GM23338 (cell line): ENCODE measurements at regions not wholly inside any gene's neighbourhood (a gene's known extent, or its start where the extent isn't known, plus 50 kb on each side); places are given as distances from the start of the nearest gene placed in this dataset.

Experiments
- ATAC-seq: fragments of 200-7000 bp; cut with Tn5 transposase; 3 replicates; pipeline ENCODE4 v1.9.1; 2020
- DNase-seq: peaks from one replicate; pipeline ENCODE4 v3.0.0-alpha.2; 2015; ENCODE audit warnings: low spot score
- H2AFZ ChIP-seq: fragments of 200-600 bp; sonication (generic); 2 replicates; pipeline ENCODE4 v1.8.0; 2016; ENCODE audit warnings: antibody characterized with exemption, mild to moderate bottlenecking, moderate library complexity
- H3F3A ChIP-seq: fragments of 200-600 bp; sonication (generic); replicated peaks from 2 replicates; pipeline ENCODE4 v1.8.0; 2017; ENCODE audit warnings: antibody characterized with exemption, mixed run types, low read depth
- H3K27ac ChIP-seq: fragments of 200-600 bp; sonication (generic); 2 replicates; pipeline ENCODE4 v1.6.1; 2016; ENCODE audit warnings: low read depth
- H3K27me3 ChIP-seq: fragments of 200-600 bp; sonication (generic); 2 replicates; pipeline ENCODE4 v1.8.0; 2016; ENCODE audit warnings: mild to moderate bottlenecking, mixed run types, moderate library complexity; ENCODE audit not compliant: insufficient read depth
- H3K36me3 ChIP-seq: fragments of 200-600 bp; sonication (generic); 2 replicates; pipeline ENCODE4 v1.8.0; 2016; ENCODE audit warnings: mild to moderate bottlenecking; ENCODE audit not compliant: insufficient read depth
- H3K4me1 ChIP-seq: fragments of 200-600 bp; sonication (generic); 2 replicates; pipeline ENCODE4 v1.8.0; 2016; ENCODE audit warnings: mild to moderate bottlenecking, moderate library complexity; ENCODE audit not compliant: insufficient read depth
- H3K4me2 ChIP-seq: fragments of 200-600 bp; sonication (generic); 2 replicates; pipeline ENCODE4 v1.7.1; 2017; ENCODE audit warnings: mixed run types
- H3K4me3 ChIP-seq: fragments of 200-600 bp; sonication (generic); 2 replicates; pipeline ENCODE4 v1.6.1; 2016; ENCODE audit warnings: mixed run types
- H3K79me2 ChIP-seq: fragments of 200-600 bp; sonication (generic); replicated peaks from 2 replicates; pipeline ENCODE4 v1.8.0; 2017; ENCODE audit warnings: mild to moderate bottlenecking; ENCODE audit not compliant: insufficient read depth
- H3K9me2 ChIP-seq: fragments of 200-600 bp; sonication (generic); 2 replicates; pipeline ENCODE4 v1.8.0; 2017; ENCODE audit not compliant: insufficient read depth
- H4K20me1 ChIP-seq: fragments of 200-600 bp; sonication (generic); replicated peaks from 2 replicates; pipeline ENCODE4 v1.8.0; 2017; ENCODE audit warnings: mild to moderate bottlenecking; ENCODE audit not compliant: insufficient read depth
- H3K27ac Mint-ChIP-seq: 2 replicates; pipeline ENCODE4 v1.8.0; 2020; ENCODE audit warnings: inconsistent platforms, mild to moderate bottlenecking, moderate library complexity, mixed read lengths
- H3K27me3 Mint-ChIP-seq: 3 replicates; pipeline ENCODE4 v1.8.0; 2022; ENCODE audit warnings: low read depth, mild to moderate bottlenecking, moderate library complexity, mixed read lengths, inconsistent platforms; ENCODE audit not compliant: insufficient read depth, poor library complexity
- H3K36me3 Mint-ChIP-seq: 3 replicates; pipeline ENCODE4 v1.8.0; 2021; ENCODE audit warnings: low read depth, mild to moderate bottlenecking, inconsistent platforms, moderate library complexity, mixed read lengths
- H3K4me1 Mint-ChIP-seq: 3 replicates; pipeline ENCODE4 v1.8.0; 2020; ENCODE audit warnings: mild to moderate bottlenecking, inconsistent platforms, mixed read lengths
- H3K4me3 Mint-ChIP-seq: 3 replicates; pipeline ENCODE4 v1.8.0; 2021; ENCODE audit warnings: moderate library complexity, mild to moderate bottlenecking, inconsistent platforms, mixed read lengths
- H3K9me3 Mint-ChIP-seq: 3 replicates; pipeline ENCODE4 v1.8.0; 2020; ENCODE audit warnings: moderate library complexity, mild to moderate bottlenecking, inconsistent platforms, mixed read lengths
- CREB1 ChIP-seq: fragments of 250-450 bp; sonication (Bioruptor Pico); IDR thresholded peaks from 2 replicates; pipeline ENCODE4 v1.5.0; 2020; ENCODE audit warnings: low read depth, mild to moderate bottlenecking, moderate library complexity
- ETS1 ChIP-seq: IDR thresholded peaks from 2 replicates; pipeline ENCODE4 v1.6.1; 2016; ENCODE audit warnings: antibody characterized with exemption
- EZH2 ChIP-seq: fragments of 200-600 bp; sonication (generic); IDR thresholded peaks from one replicate; pipeline ENCODE4 v1.8.0; 2017; ENCODE audit warnings: antibody characterized with exemption, mild to moderate bottlenecking, low read depth; ENCODE audit not compliant: unreplicated experiment
- EZH2phosphoT487 ChIP-seq: fragments of 200-600 bp; sonication (generic); IDR thresholded peaks from one replicate; pipeline ENCODE4 v1.8.1; 2018; ENCODE audit warnings: antibody characterized with exemption; ENCODE audit not compliant: unreplicated experiment
- JUNB ChIP-seq: IDR thresholded peaks from one replicate; pipeline ENCODE4 v1.6.1; 2016; ENCODE audit warnings: antibody characterized with exemption; ENCODE audit not compliant: unreplicated experiment
- NANOG ChIP-seq: IDR thresholded peaks from 2 replicates; pipeline ENCODE4 v1.6.1; 2016; ENCODE audit warnings: antibody characterized with exemption, borderline replicate concordance
- POLR2AphosphoS5 ChIP-seq: IDR thresholded peaks from 2 replicates; pipeline ENCODE4 v1.6.1; 2016; ENCODE audit warnings: antibody characterized with exemption, low read depth
- REST ChIP-seq: IDR thresholded peaks from one replicate; pipeline ENCODE4 v1.6.1; 2018; ENCODE audit warnings: antibody characterized with exemption; ENCODE audit not compliant: unreplicated experiment
- STAT1 ChIP-seq: IDR thresholded peaks from one replicate; pipeline ENCODE4 v1.6.1; 2016; ENCODE audit warnings: antibody characterized with exemption; ENCODE audit not compliant: unreplicated experiment
- ZNF114 ChIP-seq: fragments of 250-450 bp; sonication (Bioruptor Pico); IDR thresholded peaks from 2 replicates; pipeline ENCODE4 v1.5.0; 2020; ENCODE audit warnings: mild to moderate bottlenecking, moderate library complexity
- ZNF331 ChIP-seq: fragments of 250-450 bp; sonication (Bioruptor Pico); IDR thresholded peaks from 2 replicates; pipeline ENCODE4 v1.5.0; 2020; ENCODE audit warnings: low read depth, mild to moderate bottlenecking, moderate library complexity
- TF ChIP-seq, protein P1 (sequence below), 2 experiments: fragments of 200-600 bp in 1 of 2; sonication (generic) in 1 of 2; conservative IDR thresholded peaks; 2 replicates each; pipeline versions ENCODE4 v1.5.1 to v1.6.1; 2016 to 2017; ENCODE audit warnings: antibody characterized with exemption in 2 of 2, low read depth in 2 of 2, mild to moderate bottlenecking in 2 of 2, moderate library complexity in 1 of 2
- TF ChIP-seq, protein P2 (sequence below): fragments of 250-450 bp; sonication (Bioruptor Pico); IDR thresholded peaks from 2 replicates; pipeline ENCODE4 v1.5.0; 2020; ENCODE audit warnings: mild to moderate bottlenecking, moderate library complexity

DNA sequence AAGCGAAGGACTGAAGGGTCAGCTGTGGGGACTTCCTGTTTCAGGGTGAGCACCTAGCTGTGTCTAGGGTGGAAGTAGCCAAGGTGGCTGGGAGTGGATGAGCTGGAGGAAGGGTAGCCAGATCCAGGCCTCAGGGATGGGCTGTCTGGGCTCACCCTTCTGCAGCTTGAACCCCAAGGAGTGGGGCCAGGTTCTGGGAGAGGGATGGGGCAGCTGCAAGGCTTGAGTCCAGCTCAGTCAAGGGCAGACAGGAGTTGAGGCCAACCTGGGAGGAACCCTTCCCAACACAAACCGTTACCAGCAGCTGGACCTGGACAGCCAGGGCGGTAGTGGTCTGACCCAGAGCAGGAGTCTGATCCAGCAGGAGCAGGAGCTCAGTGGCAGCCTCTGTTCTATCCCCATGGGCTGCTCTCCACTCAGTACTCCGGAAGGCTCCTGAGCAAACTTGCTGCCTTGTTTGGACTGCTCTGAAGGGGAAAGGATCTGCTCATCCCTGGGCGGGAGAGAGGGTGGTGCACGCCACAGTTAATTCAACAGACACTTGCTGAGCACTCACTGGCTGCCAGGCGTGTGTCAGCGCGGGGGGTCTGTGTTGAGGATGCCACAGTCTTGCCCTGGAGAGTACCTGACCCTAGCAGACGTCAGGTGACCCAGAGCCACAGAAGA, 53.8 kb upstream of the THY1 start:
- no peaks in the 10 kb centered on the region for H3K36me3 Mint-ChIP-seq
- Histone ChIP-seq H3F3A (no peaks in the 10 kb centered on the region), H4K20me1 (no peaks in the 10 kb centered on the region), H3K4me1 (no peaks in the 10 kb centered on the region; the same call in 1 of the 2 replicates), H3K27me3 (no peaks in the 10 kb centered on the region), H3K4me3 (no peak overlapping the region), H3K27ac (no peak overlapping the region), H3K9me2 (no peaks in the 10 kb centered on the region), H2AFZ (no peak overlapping the region), H3K79me2 (no peaks in the 10 kb centered on the region), H3K4me2 (no peak overlapping the region), H3K36me3 (no peaks in the 10 kb centered on the region)
- peaks cover 25% of the 10 kb centered on the region for H3K4me1 Mint-ChIP-seq
- TF ChIP-seq JUNB (no peak), EZH2phosphoT487 (no peak), REST (no peak), EZH2 (no peak), POLR2AphosphoS5 (no peak), ETS1 (no peak), ZNF114 (CRISPR knock-in tag) (no peak), STAT1 (no peak), ZNF331 (CRISPR knock-in tag) (no peak), CREB1 (CRISPR knock-in tag) (no peak), NANOG (no peak)
- TF ChIP-seq, protein P1, sequence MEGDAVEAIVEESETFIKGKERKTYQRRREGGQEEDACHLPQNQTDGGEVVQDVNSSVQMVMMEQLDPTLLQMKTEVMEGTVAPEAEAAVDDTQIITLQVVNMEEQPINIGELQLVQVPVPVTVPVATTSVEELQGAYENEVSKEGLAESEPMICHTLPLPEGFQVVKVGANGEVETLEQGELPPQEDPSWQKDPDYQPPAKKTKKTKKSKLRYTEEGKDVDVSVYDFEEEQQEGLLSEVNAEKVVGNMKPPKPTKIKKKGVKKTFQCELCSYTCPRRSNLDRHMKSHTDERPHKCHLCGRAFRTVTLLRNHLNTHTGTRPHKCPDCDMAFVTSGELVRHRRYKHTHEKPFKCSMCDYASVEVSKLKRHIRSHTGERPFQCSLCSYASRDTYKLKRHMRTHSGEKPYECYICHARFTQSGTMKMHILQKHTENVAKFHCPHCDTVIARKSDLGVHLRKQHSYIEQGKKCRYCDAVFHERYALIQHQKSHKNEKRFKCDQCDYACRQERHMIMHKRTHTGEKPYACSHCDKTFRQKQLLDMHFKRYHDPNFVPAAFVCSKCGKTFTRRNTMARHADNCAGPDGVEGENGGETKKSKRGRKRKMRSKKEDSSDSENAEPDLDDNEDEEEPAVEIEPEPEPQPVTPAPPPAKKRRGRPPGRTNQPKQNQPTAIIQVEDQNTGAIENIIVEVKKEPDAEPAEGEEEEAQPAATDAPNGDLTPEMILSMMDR (conservative IDR thresholded peaks at IDR 0.05; ENCODE audit: low read depth in 2 of 2), result no peak
- TF ChIP-seq, protein P2, sequence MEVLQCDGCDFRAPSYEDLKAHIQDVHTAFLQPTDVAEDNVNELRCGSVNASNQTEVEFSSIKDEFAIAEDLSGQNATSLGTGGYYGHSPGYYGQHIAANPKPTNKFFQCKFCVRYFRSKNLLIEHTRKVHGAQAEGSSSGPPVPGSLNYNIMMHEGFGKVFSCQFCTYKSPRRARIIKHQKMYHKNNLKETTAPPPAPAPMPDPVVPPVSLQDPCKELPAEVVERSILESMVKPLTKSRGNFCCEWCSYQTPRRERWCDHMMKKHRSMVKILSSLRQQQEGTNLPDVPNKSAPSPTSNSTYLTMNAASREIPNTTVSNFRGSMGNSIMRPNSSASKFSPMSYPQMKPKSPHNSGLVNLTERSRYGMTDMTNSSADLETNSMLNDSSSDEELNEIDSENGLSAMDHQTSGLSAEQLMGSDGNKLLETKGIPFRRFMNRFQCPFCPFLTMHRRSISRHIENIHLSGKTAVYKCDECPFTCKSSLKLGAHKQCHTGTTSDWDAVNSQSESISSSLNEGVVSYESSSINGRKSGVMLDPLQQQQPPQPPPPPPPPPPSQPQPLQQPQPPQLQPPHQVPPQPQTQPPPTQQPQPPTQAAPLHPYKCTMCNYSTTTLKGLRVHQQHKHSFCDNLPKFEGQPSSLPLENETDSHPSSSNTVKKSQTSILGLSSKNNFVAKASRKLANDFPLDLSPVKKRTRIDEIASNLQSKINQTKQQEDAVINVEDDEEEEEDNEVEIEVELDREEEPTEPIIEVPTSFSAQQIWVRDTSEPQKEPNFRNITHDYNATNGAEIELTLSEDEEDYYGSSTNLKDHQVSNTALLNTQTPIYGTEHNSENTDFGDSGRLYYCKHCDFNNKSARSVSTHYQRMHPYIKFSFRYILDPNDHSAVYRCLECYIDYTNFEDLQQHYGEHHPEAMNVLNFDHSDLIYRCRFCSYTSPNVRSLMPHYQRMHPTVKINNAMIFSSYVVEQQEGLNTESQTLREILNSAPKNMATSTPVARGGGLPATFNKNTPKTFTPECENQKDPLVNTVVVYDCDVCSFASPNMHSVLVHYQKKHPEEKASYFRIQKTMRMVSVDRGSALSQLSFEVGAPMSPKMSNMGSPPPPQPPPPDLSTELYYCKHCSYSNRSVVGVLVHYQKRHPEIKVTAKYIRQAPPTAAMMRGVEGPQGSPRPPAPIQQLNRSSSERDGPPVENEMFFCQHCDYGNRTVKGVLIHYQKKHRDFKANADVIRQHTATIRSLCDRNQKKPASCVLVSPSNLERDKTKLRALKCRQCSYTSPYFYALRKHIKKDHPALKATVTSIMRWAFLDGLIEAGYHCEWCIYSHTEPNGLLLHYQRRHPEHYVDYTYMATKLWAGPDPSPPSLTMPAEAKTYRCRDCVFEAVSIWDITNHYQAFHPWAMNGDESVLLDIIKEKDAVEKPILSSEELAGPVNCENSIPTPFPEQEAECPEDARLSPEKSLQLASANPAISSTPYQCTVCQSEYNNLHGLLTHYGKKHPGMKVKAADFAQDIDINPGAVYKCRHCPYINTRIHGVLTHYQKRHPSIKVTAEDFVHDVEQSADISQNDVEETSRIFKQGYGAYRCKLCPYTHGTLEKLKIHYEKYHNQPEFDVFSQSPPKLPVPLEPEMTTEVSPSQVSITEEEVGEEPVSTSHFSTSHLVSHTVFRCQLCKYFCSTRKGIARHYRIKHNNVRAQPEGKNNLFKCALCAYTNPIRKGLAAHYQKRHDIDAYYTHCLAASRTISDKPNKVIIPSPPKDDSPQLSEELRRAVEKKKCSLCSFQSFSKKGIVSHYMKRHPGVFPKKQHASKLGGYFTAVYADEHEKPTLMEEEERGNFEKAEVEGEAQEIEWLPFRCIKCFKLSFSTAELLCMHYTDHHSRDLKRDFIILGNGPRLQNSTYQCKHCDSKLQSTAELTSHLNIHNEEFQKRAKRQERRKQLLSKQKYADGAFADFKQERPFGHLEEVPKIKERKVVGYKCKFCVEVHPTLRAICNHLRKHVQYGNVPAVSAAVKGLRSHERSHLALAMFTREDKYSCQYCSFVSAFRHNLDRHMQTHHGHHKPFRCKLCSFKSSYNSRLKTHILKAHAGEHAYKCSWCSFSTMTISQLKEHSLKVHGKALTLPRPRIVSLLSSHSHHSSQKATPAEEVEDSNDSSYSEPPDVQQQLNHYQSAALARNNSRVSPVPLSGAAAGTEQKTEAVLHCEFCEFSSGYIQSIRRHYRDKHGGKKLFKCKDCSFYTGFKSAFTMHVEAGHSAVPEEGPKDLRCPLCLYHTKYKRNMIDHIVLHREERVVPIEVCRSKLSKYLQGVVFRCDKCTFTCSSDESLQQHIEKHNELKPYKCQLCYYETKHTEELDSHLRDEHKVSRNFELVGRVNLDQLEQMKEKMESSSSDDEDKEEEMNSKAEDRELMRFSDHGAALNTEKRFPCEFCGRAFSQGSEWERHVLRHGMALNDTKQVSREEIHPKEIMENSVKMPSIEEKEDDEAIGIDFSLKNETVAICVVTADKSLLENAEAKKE (CRISPR knock-in tag), result no peak
- ATAC-seq, result no peak
- no peaks in the 10 kb centered on the region for H3K9me3 Mint-ChIP-seq
- peaks cover 17% of the 10 kb centered on the region for H3K27me3 Mint-ChIP-seq
- H3K4me3 Mint-ChIP-seq, result no peak overlapping the region
- DNase-seq, result no peak
- no peak overlapping the region for H3K27ac Mint-ChIP-seq
